ENCODE measurements at regions not wholly inside any gene's neighbourhood (a gene's known extent, or its start where the extent isn't known, plus 50 kb on each side); places are given as distances from the start of the nearest gene placed in this dataset.
"Not testable (repeated sequence)": the region's sequence is repeated elsewhere in the genome, so short reads cannot be mapped to it uniquely, and the experiment has no call there.

- no peak for DNase-seq (ENCODE audit: low read depth)
Observed at GRCh38 chr6:71602385-71603007, 283.9 kb upstream of the RIMS1 start.

- DNase-seq (ENCODE audit: low read depth) = no peak
Observed at GRCh38 chr6:71603021-71603420, 283.3 kb upstream of the RIMS1 start.

DNA sequence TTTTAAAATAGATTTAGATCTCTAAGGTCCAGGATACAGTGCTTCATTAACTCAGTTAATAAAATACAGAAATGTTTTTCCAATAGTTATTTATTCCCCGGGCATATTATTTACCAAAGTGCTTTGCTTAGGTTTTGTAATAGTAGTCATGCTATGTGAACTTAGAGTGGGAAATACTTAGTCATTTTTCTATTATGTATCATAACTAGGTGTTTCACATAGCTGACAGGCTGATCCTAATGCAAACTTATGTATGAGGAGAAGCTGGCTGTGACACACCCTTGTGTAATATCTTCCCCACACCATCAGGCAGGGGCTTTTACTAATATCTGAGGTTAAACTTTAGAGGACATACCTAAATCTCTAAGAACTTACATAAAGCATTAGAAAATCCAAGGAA is 277.7 kb upstream of the RIMS1 start:
- no peak for DNase-seq (ENCODE audit: low read depth)

GRCh38 chr6:71619836-71620235 is 266.5 kb upstream of the RIMS1 start:
- DNase-seq (ENCODE audit: low read depth) = no peak

- no peak for DNase-seq (ENCODE audit: low read depth)
Observed at GRCh38 chr6:71621918-71622519, 264.3 kb upstream of the RIMS1 start.

GRCh38 chr6:71642120-71642519 is 244.2 kb upstream of the RIMS1 start:
- DNase-seq (ENCODE audit: low read depth) = no peak

DNA sequence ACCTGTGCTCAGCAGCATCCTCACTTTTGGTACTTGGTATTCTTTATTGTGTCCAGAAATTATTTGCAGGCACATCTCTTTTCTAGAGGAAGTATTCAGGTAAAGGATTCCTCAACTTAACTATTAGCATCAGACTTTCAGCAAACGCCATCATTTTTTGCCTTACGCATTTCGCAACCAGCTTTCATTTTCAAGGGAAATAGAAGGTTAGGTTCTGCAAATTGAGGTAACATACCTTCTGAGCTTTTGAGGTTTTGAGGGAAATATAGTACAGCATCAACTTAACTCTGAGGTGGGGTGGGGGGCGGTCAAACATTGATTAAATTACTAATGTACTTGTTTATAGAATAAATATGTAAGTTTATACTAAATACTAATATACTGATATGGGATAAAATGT is 243.6 kb upstream of the RIMS1 start:
- DNase-seq (ENCODE audit: low read depth) = no peak

- no peak for DNase-seq (ENCODE audit: low read depth)
Observed at GRCh38 chr6:71645299-71645698, 241.1 kb upstream of the RIMS1 start.

- no peak for DNase-seq (ENCODE audit: low read depth)
Observed at GRCh38 chr6:71649915-71650314, 236.4 kb upstream of the RIMS1 start.

DNA sequence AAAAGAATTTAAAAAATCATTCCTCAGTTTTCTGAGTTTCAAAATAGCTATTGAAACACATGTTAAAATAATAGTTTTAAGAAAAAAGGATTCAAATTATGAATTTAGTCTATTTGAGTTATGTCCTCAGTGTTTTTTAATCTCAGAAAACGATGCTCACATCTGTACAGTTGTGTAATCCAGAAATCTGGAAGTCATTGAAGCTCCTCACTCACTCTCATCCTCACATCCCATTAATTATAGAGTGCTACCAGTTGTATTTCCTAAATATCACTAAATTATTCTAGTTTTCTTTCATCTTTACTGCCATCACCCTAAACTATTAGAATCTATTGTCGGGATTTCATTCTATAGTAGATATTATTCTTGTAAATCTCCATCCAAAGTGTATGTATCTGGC is 234.7 kb upstream of the RIMS1 start:
- DNase-seq (ENCODE audit: low read depth) = no peak

GRCh38 chr6:71656121-71656520 is 230.2 kb upstream of the RIMS1 start:
- no peak for DNase-seq (ENCODE audit: low read depth)

- DNase-seq (ENCODE audit: low read depth) = no peak
Observed at GRCh38 chr6:71665931-71666330, 220.4 kb upstream of the RIMS1 start.

GRCh38 chr6:71672876-71673275 is 213.5 kb upstream of the RIMS1 start:
- no peak for DNase-seq (ENCODE audit: low read depth)

- DNase-seq (ENCODE audit: low read depth) = no peak
Observed at GRCh38 chr6:71675386-71675785, 211.0 kb upstream of the RIMS1 start.

DNA sequence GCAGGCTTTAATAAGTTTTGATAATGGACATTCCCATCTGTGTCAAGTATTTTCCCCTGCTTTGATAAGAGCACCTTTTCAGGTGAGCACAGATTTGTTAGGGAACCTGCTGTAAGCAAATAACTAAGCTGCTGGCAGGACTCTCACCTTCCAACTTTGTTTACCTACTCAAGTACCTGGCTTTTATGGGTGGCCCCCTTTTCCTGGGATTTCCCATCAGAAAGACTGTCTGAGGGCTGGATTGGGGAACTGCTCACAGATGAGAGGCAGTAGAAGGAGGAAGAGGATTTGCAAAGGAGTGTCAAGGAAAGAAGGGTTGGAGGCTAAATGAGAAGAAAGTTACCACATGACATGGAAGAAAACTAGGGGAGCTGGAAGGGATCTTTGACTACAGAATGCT is 210.1 kb upstream of the RIMS1 start:
- no peak for DNase-seq (ENCODE audit: low read depth)

DNA sequence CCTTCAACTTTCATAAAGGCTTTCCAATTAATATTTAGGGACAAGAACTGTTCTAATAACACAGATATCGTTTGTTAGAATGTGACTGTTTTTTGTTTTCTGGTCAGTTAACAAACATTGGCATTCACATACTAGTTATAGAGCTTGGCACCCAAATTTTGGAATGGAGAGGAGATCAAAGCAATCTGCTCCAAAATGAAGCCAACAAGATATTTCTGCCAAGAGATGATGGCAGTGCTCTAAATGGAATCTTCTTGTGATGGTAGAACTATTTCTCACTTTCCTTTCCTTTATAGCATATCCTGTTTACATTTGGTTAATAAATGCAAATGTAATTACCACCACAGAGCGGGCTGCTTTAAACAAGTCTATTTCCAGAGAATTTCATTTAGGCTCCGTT is 208.3 kb upstream of the RIMS1 start:
- DNase-seq (ENCODE audit: low read depth) = no peak

DNA sequence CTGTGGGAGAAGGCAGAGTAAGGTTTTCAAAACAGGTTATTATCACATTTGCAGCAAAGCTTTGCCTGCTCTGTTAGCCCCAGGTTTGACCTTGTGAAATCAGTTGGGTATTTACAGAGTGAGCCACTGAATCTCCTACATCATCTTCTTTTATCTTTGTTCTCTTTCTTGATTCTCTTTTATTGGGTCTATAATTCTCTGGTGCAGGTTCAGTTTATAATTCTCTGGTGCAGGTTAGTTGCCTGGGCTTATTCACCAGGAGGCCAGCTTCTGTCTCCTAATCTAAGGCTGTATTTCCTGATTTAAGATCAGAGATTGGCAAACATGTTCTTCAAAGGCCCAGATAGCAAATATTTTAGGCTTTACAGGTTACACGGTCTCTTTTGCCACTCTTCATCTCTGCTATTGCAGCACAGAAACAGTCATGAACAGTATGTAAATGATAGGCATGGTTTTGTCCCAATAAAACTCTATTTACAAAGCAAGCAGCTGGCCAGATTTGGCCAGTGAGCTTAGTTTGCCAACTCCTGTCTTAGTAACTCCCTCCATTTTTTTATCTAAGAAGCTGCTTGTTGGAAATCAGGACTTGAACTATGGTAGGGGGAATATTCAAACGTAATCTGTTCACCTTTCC is 205.0 kb upstream of the RIMS1 start:
- no peak for DNase-seq (ENCODE audit: low read depth)

DNA sequence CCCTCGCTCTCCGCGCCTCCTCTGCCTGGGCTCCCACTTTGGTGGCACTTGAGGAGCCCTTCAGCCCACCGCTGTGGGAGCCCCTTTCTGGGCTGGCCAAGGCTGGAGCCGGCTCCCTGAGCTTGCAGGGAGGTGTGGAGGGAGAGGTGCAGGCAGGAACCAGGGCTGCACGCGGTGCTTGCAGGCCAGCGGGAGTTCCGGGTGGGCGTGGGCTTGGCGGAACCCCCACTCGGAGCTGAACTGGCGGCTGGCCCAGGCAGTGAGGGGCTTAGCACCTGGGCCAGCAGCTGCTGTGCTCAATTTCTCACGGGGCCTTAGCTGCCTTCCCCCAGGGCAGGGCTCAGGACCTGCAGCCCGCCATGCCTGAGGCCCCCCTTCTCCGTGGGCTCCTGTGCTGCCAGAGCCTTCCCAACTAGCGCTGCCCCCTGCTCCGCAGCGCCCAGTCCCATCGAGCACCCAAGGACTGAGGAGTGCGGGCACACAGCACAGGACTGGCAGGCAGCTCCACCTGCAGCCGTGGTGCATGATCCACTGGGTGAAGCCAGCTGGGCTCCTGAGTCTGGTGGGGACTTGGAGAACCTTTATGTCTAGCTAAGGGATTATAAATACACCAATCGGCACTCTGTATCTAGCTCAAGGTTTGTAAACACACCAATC is 200.2 kb upstream of the RIMS1 start:
- not testable (repeated sequence) for DNase-seq (ENCODE audit: low read depth)

DNA sequence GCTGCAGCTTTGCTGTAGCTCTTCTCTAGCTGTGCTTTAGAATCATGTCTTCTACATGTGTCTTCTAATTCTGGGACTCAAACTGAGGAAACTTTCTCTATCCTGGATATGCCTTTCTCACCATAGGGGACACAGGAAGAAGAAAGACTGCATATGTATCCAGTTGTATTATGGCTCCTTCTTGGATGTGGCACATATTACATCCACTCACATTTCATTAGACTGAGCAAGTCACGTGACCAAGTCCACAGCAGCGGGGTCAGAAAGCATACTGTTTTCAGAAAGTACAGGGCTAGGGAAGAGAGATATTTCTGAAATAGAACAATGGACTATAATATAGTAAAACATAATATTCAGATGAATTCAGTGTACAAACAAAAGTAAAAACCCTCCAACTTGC is 187.6 kb upstream of the RIMS1 start:
- DNase-seq (ENCODE audit: low read depth) = no peak

GRCh38 chr6:71706523-71706922 is 179.8 kb upstream of the RIMS1 start:
- DNase-seq (ENCODE audit: low read depth) = no peak

DNA sequence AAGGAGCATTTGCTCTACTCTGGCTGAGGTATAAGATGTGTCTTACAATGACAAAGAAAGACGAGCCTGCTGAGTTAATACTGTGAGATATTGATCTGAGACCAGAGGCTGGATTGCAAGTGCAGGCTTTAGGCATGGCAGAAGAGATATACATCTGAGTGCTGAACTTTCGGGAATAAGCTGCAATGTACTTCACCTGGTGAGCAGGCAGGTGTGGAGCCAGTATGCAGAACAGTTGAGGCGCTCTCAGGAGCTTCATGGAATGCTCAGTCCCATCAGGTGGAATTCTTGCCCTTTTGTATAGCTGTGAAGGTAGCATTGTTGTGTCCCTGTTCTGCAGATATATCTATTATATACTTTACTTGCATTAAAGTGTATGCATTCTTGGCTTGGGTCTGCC is 179.3 kb upstream of the RIMS1 start:
- no peak for DNase-seq (ENCODE audit: low read depth)

DNA sequence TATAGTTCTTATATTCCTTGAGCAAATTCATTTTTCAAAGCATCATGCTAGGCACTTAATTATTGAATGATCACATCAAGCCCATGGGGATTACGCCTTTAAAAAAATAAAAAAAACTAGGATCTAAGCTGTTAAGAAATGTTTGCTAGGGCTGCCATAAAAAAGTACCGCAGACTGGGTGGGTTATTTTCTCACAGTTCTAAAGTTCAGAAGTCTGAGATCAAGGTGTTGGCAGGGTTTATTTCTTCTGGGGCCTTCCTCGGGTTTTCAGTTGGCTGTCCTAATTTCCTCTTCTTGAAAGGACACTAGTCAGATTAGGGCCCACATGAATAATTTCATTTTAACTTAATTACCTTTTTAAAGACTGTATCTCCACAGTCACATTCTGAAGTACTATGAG is 165.6 kb upstream of the RIMS1 start:
- no peak for DNase-seq (ENCODE audit: low read depth)

- DNase-seq (ENCODE audit: low read depth) = no peak
Observed at GRCh38 chr6:71721642-71722041, 164.7 kb upstream of the RIMS1 start.

Data from fibroblast of the conjunctiva (primary cell).